GM10266 (cell line): ENCODE measurements at regions not wholly inside any gene's neighbourhood (a gene's known extent, or its start where the extent isn't known, plus 50 kb on each side); places are given as distances from the start of the nearest gene placed in this dataset.
A peak's percentile ranks its signal among the peaks of the same experiment; 100 is the strongest.

Experiments used
- DNase-seq: peaks from one replicate; pipeline ENCODE4 v3.0.0; 2012; ENCODE audit errors: extremely low spot score
- TF ChIP-seq, protein P1 (sequence below): IDR thresholded peaks from 2 replicates; pipeline ENCODE4 v1.5.1; 2012; ENCODE audit warnings: mild to moderate bottlenecking, low read depth; ENCODE audit not compliant: control insufficient read depth, insufficient read depth; ENCODE audit errors: missing control alignments

DNA sequence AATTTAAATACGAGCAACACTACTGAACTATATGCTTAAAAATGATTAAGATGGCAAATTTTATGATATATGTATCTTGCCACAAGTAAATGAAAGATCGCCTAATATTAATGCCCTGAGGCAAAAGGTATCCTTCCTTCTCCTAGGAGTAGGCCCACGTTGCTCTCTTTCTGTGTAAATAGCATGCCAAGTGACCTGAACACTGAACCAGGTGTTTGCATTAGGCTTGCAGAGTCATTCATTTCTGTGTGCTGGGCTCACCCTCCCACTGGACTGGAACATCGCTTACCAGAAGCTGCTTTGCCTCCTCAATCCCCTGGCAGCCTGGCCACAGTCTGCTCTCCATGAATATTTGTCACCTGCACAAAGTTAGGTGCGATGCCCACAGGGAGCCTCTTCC is 83.3 kb upstream of the TNFSF11 start:
- DNase-seq = no peak
- TF ChIP-seq, protein P1, sequence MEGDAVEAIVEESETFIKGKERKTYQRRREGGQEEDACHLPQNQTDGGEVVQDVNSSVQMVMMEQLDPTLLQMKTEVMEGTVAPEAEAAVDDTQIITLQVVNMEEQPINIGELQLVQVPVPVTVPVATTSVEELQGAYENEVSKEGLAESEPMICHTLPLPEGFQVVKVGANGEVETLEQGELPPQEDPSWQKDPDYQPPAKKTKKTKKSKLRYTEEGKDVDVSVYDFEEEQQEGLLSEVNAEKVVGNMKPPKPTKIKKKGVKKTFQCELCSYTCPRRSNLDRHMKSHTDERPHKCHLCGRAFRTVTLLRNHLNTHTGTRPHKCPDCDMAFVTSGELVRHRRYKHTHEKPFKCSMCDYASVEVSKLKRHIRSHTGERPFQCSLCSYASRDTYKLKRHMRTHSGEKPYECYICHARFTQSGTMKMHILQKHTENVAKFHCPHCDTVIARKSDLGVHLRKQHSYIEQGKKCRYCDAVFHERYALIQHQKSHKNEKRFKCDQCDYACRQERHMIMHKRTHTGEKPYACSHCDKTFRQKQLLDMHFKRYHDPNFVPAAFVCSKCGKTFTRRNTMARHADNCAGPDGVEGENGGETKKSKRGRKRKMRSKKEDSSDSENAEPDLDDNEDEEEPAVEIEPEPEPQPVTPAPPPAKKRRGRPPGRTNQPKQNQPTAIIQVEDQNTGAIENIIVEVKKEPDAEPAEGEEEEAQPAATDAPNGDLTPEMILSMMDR = no peak

DNA sequence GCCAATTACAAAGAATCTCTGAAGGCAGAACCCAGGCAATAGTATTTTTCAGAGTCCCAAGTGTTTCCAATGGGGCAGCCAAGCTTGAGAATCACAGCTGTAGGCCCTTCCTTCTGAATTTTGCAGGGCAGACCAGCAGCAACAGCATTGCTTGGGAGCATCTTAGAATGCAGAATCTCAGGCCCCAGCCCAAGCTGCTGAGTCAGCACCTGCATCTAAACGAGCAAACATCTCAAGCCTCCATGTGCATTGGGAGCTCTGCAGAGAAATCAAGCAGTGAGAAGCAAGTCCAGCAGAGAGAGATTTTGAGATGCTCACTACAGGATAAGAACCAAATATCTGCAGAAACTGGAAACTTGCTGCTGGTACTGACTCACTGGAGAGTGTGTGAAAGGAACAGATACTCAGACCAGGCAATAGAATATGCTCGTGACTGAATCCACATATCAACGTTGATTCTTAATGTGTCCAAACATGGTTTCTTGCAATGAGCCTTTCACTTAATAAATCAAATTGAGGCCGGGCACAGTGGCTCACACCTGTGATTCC is 81.5 kb upstream of the TNFSF11 start:
- DNase-seq = no peak
- TF ChIP-seq, protein P1 = no peak

- DNase-seq = no peak
- TF ChIP-seq, protein P1 = no peak
These were observed 79.8 kb upstream of the TNFSF11 start for GRCh38 chr13:42494157-42494556.

DNA sequence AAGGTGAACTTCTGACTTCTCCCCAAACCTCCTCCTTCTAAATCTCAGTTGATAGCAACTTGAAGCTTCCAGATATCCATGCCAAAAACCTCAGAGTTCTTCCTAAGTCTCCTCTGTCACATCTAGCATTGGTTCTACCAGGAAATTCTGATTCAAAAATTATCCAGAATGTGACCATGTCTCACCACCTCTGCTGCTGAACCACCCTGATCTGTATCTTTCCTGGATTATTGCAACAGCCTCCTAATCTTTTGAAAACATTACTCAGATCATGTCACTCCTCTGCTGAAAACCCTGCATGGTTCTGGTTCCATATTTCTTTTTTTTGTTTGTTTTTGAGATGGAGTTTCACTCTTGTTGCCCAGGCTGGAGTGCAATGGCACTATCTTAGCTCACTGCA is 78.7 kb upstream of the TNFSF11 start:
- DNase-seq = no peak
- TF ChIP-seq, protein P1 = no peak

GRCh38 chr13:42495751-42496150 is 78.2 kb upstream of the TNFSF11 start:
- TF ChIP-seq, protein P1 = no peak
- no peak for DNase-seq

DNA sequence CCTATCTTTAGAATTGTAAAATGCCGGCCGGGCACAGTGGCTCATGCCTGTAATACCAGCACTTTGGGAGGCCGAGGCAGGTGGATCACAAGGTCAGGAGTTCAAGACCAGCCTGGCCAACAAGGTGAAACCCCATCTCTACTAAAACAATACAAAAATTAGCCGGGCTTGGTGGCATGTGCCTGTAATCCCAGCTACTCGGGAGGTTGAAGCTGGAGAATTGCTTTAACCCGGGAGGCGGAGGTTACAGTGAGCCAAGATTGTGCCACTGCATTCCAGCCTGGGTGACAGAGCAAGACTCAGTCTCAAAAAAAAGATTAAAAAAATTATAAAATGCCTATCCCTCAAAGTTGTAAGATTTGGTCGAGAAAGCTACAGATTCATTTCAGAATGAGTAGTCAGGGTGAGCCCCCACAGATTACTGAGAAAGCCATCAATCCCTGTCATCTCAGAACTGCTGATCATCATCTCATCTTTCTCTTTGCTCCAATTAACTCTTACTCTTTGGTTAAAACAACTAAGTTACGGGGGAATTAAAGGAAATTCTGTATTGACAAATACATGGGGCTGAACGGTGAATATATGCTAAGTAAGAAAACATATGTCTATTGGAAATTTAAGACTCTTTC is 76.9 kb upstream of the TNFSF11 start:
- DNase-seq = peak; percentile 45

- DNase-seq = peak; percentile 41
- TF ChIP-seq, protein P1 = no peak
These were observed 76.2 kb upstream of the TNFSF11 start for GRCh38 chr13:42497798-42498197.

DNA sequence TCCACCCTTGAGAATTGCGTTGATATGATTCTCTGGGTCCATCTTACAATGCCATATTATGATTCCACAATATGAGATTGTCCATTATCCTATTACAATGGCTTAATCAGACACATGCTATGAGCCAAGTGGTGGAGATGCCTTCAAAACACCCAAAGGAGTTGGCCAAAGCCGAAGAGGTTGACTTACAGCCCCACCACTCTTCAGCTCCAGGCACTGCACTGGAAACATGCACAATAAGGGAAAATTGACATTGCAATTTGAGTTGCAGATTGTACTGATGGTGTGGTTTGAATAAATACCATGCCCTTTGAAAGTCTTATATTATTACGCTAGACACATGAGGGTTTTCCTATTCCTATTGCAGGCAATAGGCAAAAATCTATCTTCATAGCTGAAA is 75.4 kb upstream of the TNFSF11 start:
- TF ChIP-seq, protein P1 = peak; percentile 16
- DNase-seq = no peak
